ENCODE measurements at regions not wholly inside any gene's neighbourhood (a gene's known extent, or its start where the extent isn't known, plus 50 kb on each side); places are given as distances from the start of the nearest gene placed in this dataset.

- peaks cover 0 to 30% (median 8%) of the 10 kb centered on the region in 12 donors for H3K9me3 ChIP-seq
- H3K27ac ChIP-seq: no peak overlapping the region
- DNase-seq (no peak), ATAC-seq (no peak)
- no peaks in the 10 kb centered on the region for H3K36me3 ChIP-seq
- no peak for TF ChIP-seq CTCF (IDR thresholded peaks at IDR 0.05)
- TF ChIP-seq POLR2A (IDR thresholded peaks at IDR 0.05): no peak
- no peak overlapping the region for H3K4me3 ChIP-seq
- no peaks in the 10 kb centered on the region for H3K4me1 ChIP-seq
- intact Hi-C loops (cut with DNase I): loop anchor here in 1 of 10 donors (10.0 kb wide), 1 partner anchor 53 kb away; no protein-coding TSS in a partner anchor
- no peaks in the 10 kb centered on the region for H3K27me3 ChIP-seq
- 94 to 98% (median 97%) methylated on average over 5 of the region's 5 CpGs for WGBS, 4 donors
These were observed 1635.5 kb downstream of the OTOL1 start for GRCh38 chr3:163132111-163132510.

GRCh38 chr3:163129287-163129686, 1632.7 kb downstream of the OTOL1 start:
- no peaks in the 10 kb centered on the region for H3K4me1 ChIP-seq
- TF ChIP-seq POLR2A (IDR thresholded peaks at IDR 0.05): no peak
- no peak for TF ChIP-seq CTCF (IDR thresholded peaks at IDR 0.05)
- intact Hi-C loops (cut with DNase I): no loop called here
- peaks cover 0 to 44% (median 16%) of the 10 kb centered on the region in 12 donors for H3K9me3 ChIP-seq
- no peaks in the 10 kb centered on the region for H3K27me3 ChIP-seq
- WGBS, 4 donors: 84 to 87% (median 85%) methylated on average over 3 of the region's 3 CpGs
- ATAC-seq (no peak), DNase-seq (no peak)
- H3K27ac ChIP-seq: no peak overlapping the region
- no peaks in the 10 kb centered on the region for H3K36me3 ChIP-seq
- H3K4me3 ChIP-seq: no peak overlapping the region

DNA sequence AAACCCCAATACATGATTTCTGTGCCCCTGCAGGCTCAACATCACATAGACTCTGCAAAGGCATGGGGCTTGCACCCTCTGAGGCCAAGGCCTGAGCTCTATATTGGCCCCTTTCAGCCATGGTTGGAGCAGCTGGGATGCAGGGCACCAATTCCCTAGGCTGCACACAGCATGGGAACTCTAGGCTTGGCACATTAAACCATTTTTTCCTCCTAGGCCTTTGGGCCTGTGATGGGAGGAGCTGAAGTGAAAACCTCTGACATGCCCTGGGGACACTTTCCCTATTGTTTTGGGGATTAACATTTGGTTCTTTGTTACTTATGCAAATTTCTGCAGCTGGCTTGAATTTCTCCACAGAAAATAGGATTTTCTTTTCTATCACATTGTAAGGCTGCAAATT, 1629.5 kb downstream of the OTOL1 start:
- H3K4me3 ChIP-seq: no peak overlapping the region
- ATAC-seq (no peak), DNase-seq (no peak)
- H3K4me1 ChIP-seq: no peaks in the 10 kb centered on the region
- H3K9me3 ChIP-seq: peaks cover 0 to 50% (median 18%) of the 10 kb centered on the region in 12 donors
- no peak overlapping the region for H3K27ac ChIP-seq
- intact Hi-C loops (cut with DNase I): no loop called here
- no peak for TF ChIP-seq POLR2A (IDR thresholded peaks at IDR 0.05)
- no peak for TF ChIP-seq CTCF (IDR thresholded peaks at IDR 0.05)
- no peaks in the 10 kb centered on the region for H3K27me3 ChIP-seq
- H3K36me3 ChIP-seq: no peaks in the 10 kb centered on the region

MicroRNAs in the stretch of these regions (microRNA counts, 767-probe panel; counts per million panel counts)
- microRNA hsa-miR-1263: 0 to 71.6 counts per million in 2 donors

Small RNAs in the stretch of these regions (microRNA-seq; reads per million reads assigned to microRNA genes)
- gene MIR1263: 0 to 0.13 (median 0) reads per million in 4 donors

Measured in heart left ventricle (tissue), 16 donors.